PC-9 (cell line): ENCODE measurements at regions not wholly inside any gene's neighbourhood (a gene's known extent, or its start where the extent isn't known, plus 50 kb on each side); places are given as distances from the start of the nearest gene placed in this dataset.

Experiments used
- BruUV-seq: library from RNA; stranded (reverse); fragments of 400-500 nt; replicated peaks from 2 replicates; lab custom pipeline; 2021; lab: Mats Ljungman, UMichigan
- CTCF ChIA-PET: fragments of 300-600 bp; sonication (Branson Sonifier 250); formaldehyde crosslinking; loops from one replicate; lab custom pipeline; 2022; ENCODE audit warnings: antibody characterized with exemption; lab: Charles Lee
- POLR2A ChIA-PET: fragments of 300-600 bp; sonication (Branson Sonifier 250); formaldehyde crosslinking; loops from one replicate; lab custom pipeline; 2022; ENCODE audit warnings: antibody characterized with exemption; ENCODE audit not compliant: unreplicated experiment; lab: Charles Lee
- DNase-seq, 2 experiments: peaks; one replicate each; pipeline versions ENCODE4 v3.0.0 to v3.0.0-alpha.2; 2015 to 2022; ENCODE audit warnings: mixed read lengths in 1 of 2
- H2AFZ ChIP-seq: fragments of 200-600 bp; sonication (generic); 2 replicates; pipeline ENCODE4 v1.8.1; 2017; ENCODE audit warnings: antibody characterized with exemption
- H3F3A ChIP-seq: fragments of 200-600 bp; sonication (generic); 2 replicates; pipeline ENCODE4 v1.8.1; 2017; ENCODE audit warnings: antibody characterized with exemption, mild to moderate bottlenecking, low read depth; ENCODE audit not compliant: insufficient read depth
- H3K27ac ChIP-seq: fragments of 200-600 bp; sonication (generic); 2 replicates; pipeline ENCODE4 v1.6.1; 2016; ENCODE audit warnings: mixed run types
- H3K27me3 ChIP-seq: fragments of 200-600 bp; sonication (generic); 2 replicates; pipeline ENCODE4 v1.6.1; 2016; ENCODE audit warnings: low read depth, mixed run types; ENCODE audit not compliant: insufficient read depth
- H3K36me3 ChIP-seq: fragments of 200-600 bp; sonication (generic); 2 replicates; pipeline ENCODE4 v1.6.1; 2016; ENCODE audit warnings: low read depth, mixed run types
- H3K4me1 ChIP-seq: fragments of 200-600 bp; sonication (generic); replicated peaks from 2 replicates; pipeline ENCODE4 v1.6.1; 2016; ENCODE audit warnings: mixed run types; ENCODE audit not compliant: insufficient read depth
- H3K4me2 ChIP-seq: fragments of 200-600 bp; sonication (generic); 2 replicates; pipeline ENCODE4 v1.6.1; 2017; ENCODE audit warnings: mixed run types
- H3K4me3 ChIP-seq: fragments of 200-600 bp; sonication (generic); 2 replicates; pipeline ENCODE4 v1.6.1; 2016; ENCODE audit warnings: mixed run types
- H3K79me2 ChIP-seq: fragments of 200-600 bp; sonication (generic); 2 replicates; pipeline ENCODE4 v1.6.1; 2017; ENCODE audit warnings: low read depth, mixed run types
- H3K9me2 ChIP-seq: fragments of 200-600 bp; sonication (generic); 2 replicates; pipeline ENCODE4 v1.8.1; 2017; ENCODE audit warnings: mild to moderate bottlenecking; ENCODE audit not compliant: insufficient read depth
- H3K9me3 ChIP-seq: fragments of 200-600 bp; sonication (generic); 2 replicates; pipeline ENCODE4 v1.8.1; 2016; ENCODE audit warnings: low read depth; ENCODE audit not compliant: insufficient read depth
- H4K20me1 ChIP-seq: fragments of 200-600 bp; sonication (generic); 2 replicates; pipeline ENCODE4 v1.8.1; 2017; ENCODE audit not compliant: insufficient read depth
- CTCF ChIP-seq: fragments of 200-600 bp; sonication (generic); conservative IDR thresholded peaks from 2 replicates; pipeline ENCODE4 v1.6.1; 2017; ENCODE audit warnings: mixed run types, antibody characterized with exemption, mild to moderate bottlenecking, moderate library complexity
- EZH2 ChIP-seq: fragments of 200-600 bp; sonication (generic); IDR thresholded peaks from 2 replicates; pipeline ENCODE4 v1.8.0; 2017; ENCODE audit warnings: antibody characterized with exemption, low read depth
- intact Hi-C: fragments of 100-400 bp; cut with micrococcal nuclease; formaldehyde crosslinking; loops from one replicate; pipeline ENCODE4 v1.10.0; 2022; ENCODE audit not compliant: unreplicated experiment

GRCh38 chr5:72598401-72599064, 91.3 kb upstream of the ZNF366 start:
- H3K79me2 ChIP-seq, result no peaks in the 10 kb centered on the region
- ChIA-PET POLR2A (interaction anchor here (0.6 kb wide), 1 partner anchor 221 kb away, joined by 3 read pairs; no protein-coding TSS in a partner anchor), CTCF (no interaction called here)
- intact Hi-C loops, result loop anchor here (5.0 kb wide), 1 partner anchor 219 kb away; the partner anchor contains the start of gene TNPO1
- no peak overlapping the region for H3K4me2 ChIP-seq
- no peaks in the 10 kb centered on the region for H3K27me3 ChIP-seq
- peak overlapping the region; percentile 96 for H3K27ac ChIP-seq
- H2AFZ ChIP-seq, result no peak overlapping the region
- H3K4me1 ChIP-seq, result peaks cover 47% of the 10 kb centered on the region
- H3K9me2 ChIP-seq, result no peaks in the 10 kb centered on the region
- H3F3A ChIP-seq, result peaks cover 27% of the 10 kb centered on the region
- no TSS peak for BruUV-seq
- no peaks in the 10 kb centered on the region for H3K36me3 ChIP-seq
- no peaks in the 10 kb centered on the region for H4K20me1 ChIP-seq
- TF ChIP-seq EZH2 (no peak), CTCF (no peak)
- peaks cover 11% of the 10 kb centered on the region; the same call in 1 of the 2 replicates for H3K9me3 ChIP-seq
- no peak for DNase-seq
- H3K4me3 ChIP-seq, result no peak overlapping the region

- ChIA-PET CTCF (no interaction called here), POLR2A (no interaction called here)
- Histone ChIP-seq H3K79me2 (no peaks in the 10 kb centered on the region), H3K4me2 (no peak overlapping the region), H3K27me3 (no peaks in the 10 kb centered on the region), H2AFZ (peak overlapping the region; percentile 63), H3K36me3 (no peaks in the 10 kb centered on the region), H3K4me1 (peaks cover 47% of the 10 kb centered on the region), H3F3A (peaks cover 27% of the 10 kb centered on the region), H3K27ac (peak overlapping the region; percentile 96), H3K9me3 (peaks cover 11% of the 10 kb centered on the region; the same call in 1 of the 2 replicates), H3K9me2 (no peaks in the 10 kb centered on the region), H3K4me3 (no peak overlapping the region), H4K20me1 (no peaks in the 10 kb centered on the region)
- intact Hi-C loops, result loop anchor here (5.0 kb wide), 1 partner anchor 220 kb away; the partner anchor contains the start of gene TNPO1
- no TSS peak for BruUV-seq
- no peak for TF ChIP-seq EZH2
- TF ChIP-seq CTCF, result no peak
- DNase-seq, result peak; percentile 41
Measured at GRCh38 chr5:72597456-72597948, 90.3 kb upstream of the ZNF366 start.

- Histone ChIP-seq H3K27ac (peak overlapping the region; percentile 96; the same call in 1 of the 2 replicates), H3K4me3 (no peak overlapping the region), H3K4me1 (peaks cover 47% of the 10 kb centered on the region), H4K20me1 (no peaks in the 10 kb centered on the region), H3F3A (peaks cover 25% of the 10 kb centered on the region), H3K79me2 (no peaks in the 10 kb centered on the region), H3K36me3 (no peaks in the 10 kb centered on the region), H3K9me2 (no peaks in the 10 kb centered on the region), H2AFZ (no peak overlapping the region), H3K9me3 (peaks cover 7% of the 10 kb centered on the region; the same call in 1 of the 2 replicates), H3K27me3 (no peaks in the 10 kb centered on the region), H3K4me2 (no peak overlapping the region)
- TF ChIP-seq CTCF, result no peak
- no peak for TF ChIP-seq EZH2
- BruUV-seq, result no TSS peak
- ChIA-PET CTCF (no interaction called here), POLR2A (no interaction called here)
- DNase-seq, result no peak
- intact Hi-C loops, result loop anchor here (5.0 kb wide), 1 partner anchor 220 kb away; the partner anchor contains the start of gene TNPO1
Measured at GRCh38 chr5:72596956-72597355, 89.7 kb upstream of the ZNF366 start.
